ENCODE measurements at regions not wholly inside any gene's neighbourhood (a gene's known extent, or its start where the extent isn't known, plus 50 kb on each side); places are given as distances from the start of the nearest gene placed in this dataset.

DNA sequence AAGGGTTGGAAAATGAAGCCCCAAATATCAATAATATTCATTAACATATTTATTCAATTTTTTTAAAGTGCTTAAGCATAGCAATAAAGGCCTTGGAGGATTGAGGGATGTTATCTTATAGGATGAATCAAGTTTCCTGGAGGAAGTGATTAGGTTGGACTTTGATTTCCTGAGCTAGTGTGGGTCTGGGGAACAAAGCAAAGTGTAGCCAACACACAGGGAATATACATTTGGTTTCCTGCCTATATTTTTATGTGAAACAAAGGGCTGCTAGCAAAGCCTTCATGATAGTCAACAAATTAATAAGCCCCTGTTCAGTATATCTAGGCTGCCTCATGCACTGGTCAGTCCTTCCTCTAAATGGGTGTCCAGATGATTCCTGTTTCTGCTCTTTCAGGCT lies 261.1 kb upstream of the IL12A start:
- H3K4me3 ChIP-seq (ENCODE audit: low read length), result no peak overlapping the region
- H3K9me3 ChIP-seq (replicated peaks; ENCODE audit: control insufficient read depth, low read depth, low read length), result no peaks in the 10 kb centered on the region
- H3K4me1 ChIP-seq (ENCODE audit: control insufficient read depth, insufficient read depth, low read length), result peaks cover 5% of the 10 kb centered on the region
- H3K27ac ChIP-seq (ENCODE audit: low read length), result no peak overlapping the region
- H3K36me3 ChIP-seq (ENCODE audit: control insufficient read depth, insufficient read depth, low read length), result no peaks in the 10 kb centered on the region
- no peak for DNase-seq
- H3K27me3 ChIP-seq (ENCODE audit: control insufficient read depth, insufficient read depth, low read length), result no peaks in the 10 kb centered on the region

DNA sequence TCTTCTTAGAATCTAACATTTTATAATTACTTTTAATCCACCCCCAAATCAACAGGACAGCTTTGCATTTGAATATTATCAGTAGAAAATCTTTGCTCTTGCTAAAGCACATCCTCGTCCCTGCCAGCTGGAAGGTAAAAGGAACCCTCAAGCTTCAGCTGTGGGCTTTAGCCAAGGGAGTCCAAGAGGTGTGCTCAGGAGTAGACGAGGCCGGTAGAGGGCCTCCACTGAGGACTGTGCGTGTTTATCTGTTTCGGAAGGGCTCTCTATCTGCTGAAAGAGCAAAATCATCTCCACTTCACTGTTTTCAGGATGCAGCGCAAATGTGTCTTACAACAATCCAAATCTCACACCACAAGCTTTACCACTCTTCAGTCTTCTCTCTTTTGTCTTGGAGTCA lies 257.4 kb upstream of the IL12A start:
- H3K27ac ChIP-seq (ENCODE audit: low read length), result no peak overlapping the region
- H3K36me3 ChIP-seq (ENCODE audit: control insufficient read depth, insufficient read depth, low read length), result no peaks in the 10 kb centered on the region
- peaks cover 7% of the 10 kb centered on the region for H3K4me1 ChIP-seq (ENCODE audit: control insufficient read depth, insufficient read depth, low read length)
- H3K4me3 ChIP-seq (ENCODE audit: low read length), result no peak overlapping the region
- DNase-seq, result no peak
- 64% methylated on average over 3 of the region's 6 CpGs for WGBS (ENCODE audit: insufficient coverage)
- no peaks in the 10 kb centered on the region for H3K9me3 ChIP-seq (replicated peaks; ENCODE audit: control insufficient read depth, low read depth, low read length)
- no peaks in the 10 kb centered on the region for H3K27me3 ChIP-seq (ENCODE audit: control insufficient read depth, insufficient read depth, low read length)

DNA sequence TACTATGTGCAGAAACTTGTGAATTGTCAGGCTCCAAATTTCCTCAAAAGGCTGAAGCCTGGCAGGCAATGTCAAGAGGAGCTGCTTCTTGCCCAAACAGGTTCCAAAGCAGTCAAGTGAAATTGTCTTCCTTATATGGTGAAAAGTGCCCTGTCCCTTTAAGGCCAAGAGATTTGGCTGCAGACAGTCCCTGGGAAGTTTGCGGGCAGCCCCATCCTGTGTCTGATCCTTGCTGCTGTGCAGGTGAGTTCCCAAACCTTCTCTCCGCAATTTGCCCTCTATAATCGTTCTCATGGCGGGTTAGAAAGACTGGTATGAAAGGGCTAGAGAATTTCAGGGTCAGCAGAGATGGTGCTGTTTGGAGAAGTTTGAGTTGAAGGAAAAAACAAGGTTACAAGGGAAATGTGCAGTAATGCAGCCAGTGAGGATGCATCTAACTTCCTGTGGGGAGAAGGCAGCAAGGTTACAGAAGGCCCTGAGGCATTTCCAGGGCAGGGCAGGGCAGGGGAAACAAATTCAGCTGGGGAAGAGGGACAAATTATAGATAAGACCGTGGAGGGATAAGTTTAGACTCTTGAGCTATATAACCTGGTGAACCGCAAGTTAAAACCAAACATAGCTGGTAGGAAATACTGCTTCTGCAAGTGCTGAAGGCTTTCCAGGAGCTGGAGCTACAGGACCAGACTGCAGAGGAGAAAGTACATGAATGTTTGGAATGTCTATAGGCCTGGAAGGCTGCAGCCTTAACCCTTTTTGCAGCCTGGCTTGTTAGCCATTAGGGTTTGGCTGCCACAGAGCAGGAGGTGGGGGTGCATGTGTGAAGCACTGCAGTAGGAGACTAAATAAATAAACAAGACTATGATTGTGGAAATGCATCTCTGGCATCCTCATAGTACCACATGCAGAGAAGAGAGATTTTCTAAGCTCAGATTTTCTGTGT lies 256.2 kb upstream of the IL12A start:
- no peaks in the 10 kb centered on the region for H3K9me3 ChIP-seq (replicated peaks; ENCODE audit: control insufficient read depth, low read depth, low read length)
- H3K27me3 ChIP-seq (ENCODE audit: control insufficient read depth, insufficient read depth, low read length), result no peaks in the 10 kb centered on the region
- no peaks in the 10 kb centered on the region for H3K36me3 ChIP-seq (ENCODE audit: control insufficient read depth, insufficient read depth, low read length)
- no peak overlapping the region for H3K4me3 ChIP-seq (ENCODE audit: low read length)
- peak overlapping the region; percentile 56 for H3K27ac ChIP-seq (ENCODE audit: low read length)
- DNase-seq, result no peak
- WGBS (ENCODE audit: insufficient coverage), result 14% methylated on average over 3 of the region's 6 CpGs
- H3K4me1 ChIP-seq (ENCODE audit: control insufficient read depth, insufficient read depth, low read length), result peaks cover 7% of the 10 kb centered on the region

DNA sequence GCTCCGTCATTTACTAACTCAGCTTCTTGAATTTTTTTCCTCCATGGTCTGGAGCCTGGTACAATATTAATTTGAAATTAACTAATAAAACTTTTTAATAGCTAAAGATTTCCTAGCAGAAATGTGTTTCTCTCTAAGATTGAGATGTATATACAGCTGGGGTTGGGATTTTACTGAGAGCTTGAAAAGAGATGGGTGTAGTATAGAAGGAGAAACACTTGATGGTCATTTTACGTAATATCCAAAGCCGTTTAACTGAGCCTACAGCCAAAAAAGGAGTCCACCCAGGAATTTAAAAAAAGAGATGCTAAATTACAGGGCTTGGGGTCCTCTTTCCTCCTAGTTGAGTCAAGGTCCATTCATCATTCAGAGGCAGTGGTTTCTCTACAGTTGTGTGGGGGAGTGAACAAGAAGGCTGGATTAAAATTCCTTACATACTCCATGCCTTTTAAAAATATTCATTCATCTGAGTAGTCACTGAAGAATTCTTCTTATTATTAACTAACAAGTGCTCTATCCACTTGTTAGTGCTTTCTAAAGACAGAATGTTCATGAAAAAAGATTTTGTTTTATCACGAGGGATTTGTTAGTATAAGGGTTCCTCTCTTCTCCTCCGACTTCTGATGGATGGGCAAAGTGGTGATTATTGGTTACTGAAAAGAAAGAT lies 255.3 kb upstream of the IL12A start:
- no peaks in the 10 kb centered on the region for H3K9me3 ChIP-seq (replicated peaks; ENCODE audit: control insufficient read depth, low read depth, low read length)
- no peak overlapping the region for H3K4me3 ChIP-seq (ENCODE audit: low read length)
- no peak overlapping the region for H3K27ac ChIP-seq (ENCODE audit: low read length)
- no peaks in the 10 kb centered on the region for H3K36me3 ChIP-seq (ENCODE audit: control insufficient read depth, insufficient read depth, low read length)
- H3K4me1 ChIP-seq (ENCODE audit: control insufficient read depth, insufficient read depth, low read length), result peaks cover 7% of the 10 kb centered on the region
- no CpG with 5 or more reads among the region's 5 CpGs for WGBS (ENCODE audit: insufficient coverage)
- no peaks in the 10 kb centered on the region for H3K27me3 ChIP-seq (ENCODE audit: control insufficient read depth, insufficient read depth, low read length)
- DNase-seq, result no peak

DNA sequence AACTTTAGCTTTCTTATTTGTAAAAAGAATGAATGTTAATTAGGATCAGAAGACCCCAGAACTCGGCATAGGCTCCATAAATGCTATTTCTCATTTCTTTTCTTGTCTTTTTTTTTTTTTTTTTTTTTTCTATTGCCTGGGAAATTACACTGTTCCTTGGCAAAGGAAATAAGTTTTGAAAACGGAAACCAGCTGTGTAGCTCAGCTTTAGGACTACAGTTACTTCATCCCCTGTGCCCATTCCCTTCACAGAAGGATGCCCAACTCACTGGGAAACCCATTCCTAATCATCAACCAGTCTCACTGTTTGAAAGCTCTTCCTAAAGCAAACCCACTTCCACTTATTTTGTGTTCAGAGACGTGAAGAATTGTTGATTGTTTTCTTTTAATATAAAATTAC lies 254.0 kb upstream of the IL12A start:
- H3K27ac ChIP-seq (ENCODE audit: low read length), result no peak overlapping the region

DNA sequence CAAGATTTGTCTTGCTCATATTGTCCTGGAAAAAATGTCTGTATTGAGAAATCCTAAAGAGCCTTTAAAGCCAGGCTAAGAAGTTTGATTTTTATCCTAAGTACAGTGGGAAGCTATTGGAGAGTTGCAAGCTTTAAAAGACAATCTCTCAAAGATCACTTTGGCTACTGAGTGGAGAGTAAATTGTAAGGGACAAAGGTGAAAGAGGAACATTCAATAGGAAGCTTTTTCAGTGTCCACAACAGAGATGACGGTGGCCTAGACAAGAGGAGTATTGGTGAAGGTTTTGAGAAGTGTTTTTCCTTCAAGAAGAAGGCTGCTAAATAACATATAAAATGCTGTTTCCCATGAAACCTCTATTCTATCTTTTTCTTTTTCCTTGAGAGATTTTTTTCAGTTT lies 249.5 kb upstream of the IL12A start:
- H3K36me3 ChIP-seq (ENCODE audit: control insufficient read depth, insufficient read depth, low read length), result no peaks in the 10 kb centered on the region
- no peak for DNase-seq
- no peaks in the 10 kb centered on the region for H3K9me3 ChIP-seq (replicated peaks; ENCODE audit: control insufficient read depth, low read depth, low read length)
- no peak overlapping the region for H3K27ac ChIP-seq (ENCODE audit: low read length)
- WGBS (ENCODE audit: insufficient coverage), result no CpG with 5 or more reads among the region's 1 CpG
- H3K4me1 ChIP-seq (ENCODE audit: control insufficient read depth, insufficient read depth, low read length), result no peaks in the 10 kb centered on the region
- H3K4me3 ChIP-seq (ENCODE audit: low read length), result no peak overlapping the region
- H3K27me3 ChIP-seq (ENCODE audit: control insufficient read depth, insufficient read depth, low read length), result no peaks in the 10 kb centered on the region

More for the DNA sequence above, 254.0 kb upstream of the IL12A start:
- WGBS (ENCODE audit: insufficient coverage), result no CpG with 5 or more reads among the region's 3 CpGs
- no peak for DNase-seq
- Histone ChIP-seq H3K4me3 (ENCODE audit: low read length) (no peak overlapping the region), H3K27me3 (ENCODE audit: control insufficient read depth, insufficient read depth, low read length) (no peaks in the 10 kb centered on the region), H3K9me3 (replicated peaks; ENCODE audit: control insufficient read depth, low read depth, low read length) (no peaks in the 10 kb centered on the region), H3K36me3 (ENCODE audit: control insufficient read depth, insufficient read depth, low read length) (no peaks in the 10 kb centered on the region), H3K4me1 (ENCODE audit: control insufficient read depth, insufficient read depth, low read length) (peaks cover 7% of the 10 kb centered on the region)

DNA sequence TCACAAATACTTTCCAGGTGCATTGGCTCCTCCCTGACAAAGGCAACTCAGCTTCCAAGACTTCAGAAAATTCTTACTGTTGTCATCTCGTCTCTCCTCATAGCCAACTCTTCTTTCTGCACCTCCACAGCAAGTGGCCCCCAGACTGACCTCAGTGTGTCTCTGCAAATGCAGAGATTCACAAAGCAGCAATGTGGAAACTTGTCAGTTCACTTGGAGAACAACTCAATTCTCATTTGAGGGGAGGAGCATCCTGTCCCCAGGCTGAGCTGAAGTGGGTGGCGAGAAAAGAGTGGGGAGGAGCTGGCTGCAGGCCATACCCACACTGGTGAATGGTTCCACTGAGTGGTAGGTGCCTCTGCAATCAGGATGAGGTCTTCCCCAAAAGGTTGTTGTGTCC lies 248.7 kb upstream of the IL12A start:
- H3K36me3 ChIP-seq (ENCODE audit: control insufficient read depth, insufficient read depth, low read length), result no peaks in the 10 kb centered on the region
- no peaks in the 10 kb centered on the region for H3K27me3 ChIP-seq (ENCODE audit: control insufficient read depth, insufficient read depth, low read length)
- DNase-seq, result no peak
- H3K4me1 ChIP-seq (ENCODE audit: control insufficient read depth, insufficient read depth, low read length), result no peaks in the 10 kb centered on the region
- no peaks in the 10 kb centered on the region for H3K9me3 ChIP-seq (replicated peaks; ENCODE audit: control insufficient read depth, low read depth, low read length)
- WGBS (ENCODE audit: insufficient coverage), result 56% methylated on average over 2 of the region's 2 CpGs
- H3K4me3 ChIP-seq (ENCODE audit: low read length), result no peak overlapping the region
- H3K27ac ChIP-seq (ENCODE audit: low read length), result no peak overlapping the region

DNA sequence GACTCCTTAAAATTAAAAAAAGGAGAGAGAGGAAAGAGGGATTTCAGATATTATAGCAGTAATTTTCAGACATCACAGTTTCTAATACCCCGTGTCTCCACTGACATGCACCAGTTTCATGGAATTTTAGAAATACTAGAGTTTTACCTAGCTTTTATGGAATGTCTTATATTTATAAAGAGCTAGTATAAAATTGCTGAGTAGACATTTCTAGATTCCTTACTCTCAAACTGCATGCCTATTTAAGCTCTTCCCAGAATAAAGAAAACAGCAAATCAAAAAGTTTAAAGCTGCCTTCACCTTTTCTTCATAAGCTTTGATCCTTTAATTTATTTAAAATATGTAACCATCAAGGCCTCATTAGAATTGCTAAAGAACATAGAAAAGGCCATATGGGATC lies 247.4 kb upstream of the IL12A start:
- H3K4me3 ChIP-seq (ENCODE audit: low read length), result no peak overlapping the region
- H3K27me3 ChIP-seq (ENCODE audit: control insufficient read depth, insufficient read depth, low read length), result no peaks in the 10 kb centered on the region
- H3K4me1 ChIP-seq (ENCODE audit: control insufficient read depth, insufficient read depth, low read length), result no peaks in the 10 kb centered on the region
- DNase-seq, result no peak
- no CpG with 5 or more reads among the region's 1 CpG for WGBS (ENCODE audit: insufficient coverage)
- no peaks in the 10 kb centered on the region for H3K9me3 ChIP-seq (replicated peaks; ENCODE audit: control insufficient read depth, low read depth, low read length)
- no peaks in the 10 kb centered on the region for H3K36me3 ChIP-seq (ENCODE audit: control insufficient read depth, insufficient read depth, low read length)
- no peak overlapping the region for H3K27ac ChIP-seq (ENCODE audit: low read length)

DNA sequence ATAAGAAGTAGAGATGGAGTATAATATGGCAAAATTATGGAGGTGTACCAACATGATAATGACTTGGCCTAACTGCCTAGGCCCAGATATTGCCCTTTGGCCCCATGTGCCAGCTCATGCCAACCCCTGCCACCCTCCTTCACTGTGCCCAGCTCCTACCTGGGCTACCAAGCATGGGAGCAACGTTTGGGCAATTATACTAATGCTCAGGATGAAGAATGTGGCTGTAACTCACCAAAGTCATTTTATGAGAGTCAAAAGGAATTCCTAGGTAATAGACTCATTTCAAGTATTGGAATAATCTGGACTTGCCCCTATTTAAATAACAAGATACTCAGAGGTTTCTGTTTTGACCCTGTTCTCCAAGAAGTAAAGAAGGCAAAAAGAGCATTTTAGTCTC lies 240.2 kb upstream of the IL12A start:
- DNase-seq, result no peak
- no peaks in the 10 kb centered on the region for H3K27me3 ChIP-seq (ENCODE audit: control insufficient read depth, insufficient read depth, low read length)
- no peak overlapping the region for H3K4me3 ChIP-seq (ENCODE audit: low read length)
- H3K27ac ChIP-seq (ENCODE audit: low read length), result no peak overlapping the region
- WGBS (ENCODE audit: insufficient coverage), result no CpG with 5 or more reads among the region's 1 CpG
- no peaks in the 10 kb centered on the region for H3K36me3 ChIP-seq (ENCODE audit: control insufficient read depth, insufficient read depth, low read length)
- H3K4me1 ChIP-seq (ENCODE audit: control insufficient read depth, insufficient read depth, low read length), result no peaks in the 10 kb centered on the region
- H3K9me3 ChIP-seq (replicated peaks; ENCODE audit: control insufficient read depth, low read depth, low read length), result no peaks in the 10 kb centered on the region

DNA sequence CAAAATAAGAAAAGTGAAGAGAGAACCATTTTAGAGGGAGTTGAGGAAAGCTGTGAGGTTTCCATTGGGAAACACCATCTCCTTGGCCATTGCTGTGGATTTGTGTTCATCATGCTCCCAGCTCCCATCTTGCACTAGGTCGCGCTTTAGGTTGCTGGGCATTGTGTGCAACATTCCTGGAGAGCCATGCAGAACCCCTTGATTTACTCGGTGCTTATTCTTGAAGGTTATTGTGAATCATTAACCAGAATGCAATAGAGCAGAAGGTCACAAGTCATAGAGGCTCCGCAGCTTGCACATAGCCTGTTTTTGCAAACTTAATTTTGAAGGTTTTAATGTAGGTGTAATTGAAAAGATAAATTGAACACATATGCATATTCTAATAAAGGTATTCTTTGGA lies 239.2 kb upstream of the IL12A start:
- no peak for DNase-seq
- Histone ChIP-seq H3K27ac (ENCODE audit: low read length) (no peak overlapping the region), H3K36me3 (ENCODE audit: control insufficient read depth, insufficient read depth, low read length) (no peaks in the 10 kb centered on the region), H3K4me1 (ENCODE audit: control insufficient read depth, insufficient read depth, low read length) (no peaks in the 10 kb centered on the region), H3K27me3 (ENCODE audit: control insufficient read depth, insufficient read depth, low read length) (no peaks in the 10 kb centered on the region), H3K9me3 (replicated peaks; ENCODE audit: control insufficient read depth, low read depth, low read length) (no peaks in the 10 kb centered on the region), H3K4me3 (ENCODE audit: low read length) (no peak overlapping the region)
- 76% methylated on average over 2 of the region's 4 CpGs for WGBS (ENCODE audit: insufficient coverage)

Data from muscle of leg (tissue), 3 donors.